ENCODE measurements at regions not wholly inside any gene's neighbourhood (a gene's known extent, or its start where the extent isn't known, plus 50 kb on each side); places are given as distances from the start of the nearest gene placed in this dataset.

DNA sequence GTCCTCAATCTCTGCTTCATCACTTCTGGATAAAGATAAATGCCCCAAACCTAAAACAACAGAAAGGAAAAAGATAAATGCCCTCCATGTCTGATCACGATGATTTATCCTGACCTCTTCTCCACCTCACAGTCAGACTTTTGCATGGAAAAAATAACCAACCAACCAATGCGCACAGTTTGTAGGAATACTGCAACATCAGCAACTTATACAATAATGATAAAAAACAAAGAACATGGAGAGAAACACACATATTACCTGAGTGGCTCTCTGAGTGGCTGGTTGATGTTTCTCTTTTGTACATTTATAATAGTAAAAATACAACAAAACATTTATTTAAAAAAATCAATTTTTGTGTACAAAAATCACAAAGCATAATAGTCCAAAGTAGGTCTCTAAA lies 93.0 kb upstream of the PUDP start:
- Histone ChIP-seq H3K36me3 (replicated peaks in 1 of 2; ENCODE audit: control extremely low read depth in 1 of 2, control insufficient read depth in 1 of 2, extremely low read depth in 1 of 2, insufficient read depth in 2 of 2, low read length in 1 of 2) (no peaks in the 10 kb centered on the region), H3K79me2 (ENCODE audit: control insufficient read depth, insufficient read depth, low read length) (no peaks in the 10 kb centered on the region), H3K9me3 (ENCODE audit: control extremely low read depth in 1 of 3, control insufficient read depth in 2 of 3, insufficient read depth in 1 of 3, low read length in 2 of 3) (no peaks in the 10 kb centered on the region), H3K4me1 (ENCODE audit: control insufficient read depth in 2 of 2, insufficient read depth in 2 of 2, low read length in 2 of 2) (peaks cover 0 to 3% of the 10 kb centered on the region in 2 donors), H3K9ac (ENCODE audit: low read length) (no peak overlapping the region), H3K27ac (ENCODE audit: low read length in 2 of 2) (no peak overlapping the region), H3K4me2 (replicated peaks; ENCODE audit: low read depth, low read length, poor library complexity, severe bottlenecking) (no peak overlapping the region), H3K4me3 (ENCODE audit: control extremely low read depth in 1 of 5, extremely low read depth in 1 of 5, insufficient read depth in 1 of 5, low read depth in 2 of 5, low read length in 4 of 5) (no peak overlapping the region), H2AFZ (ENCODE audit: insufficient read depth, low read depth, low read length, poor library complexity, severe bottlenecking) (no peak overlapping the region), H3K27me3 (replicated peaks in 1 of 4; ENCODE audit: control extremely low read depth in 1 of 4, control insufficient read depth in 3 of 4, insufficient read depth in 4 of 4, low read length in 3 of 4) (no peaks in the 10 kb centered on the region), H4K20me1 (ENCODE audit: control insufficient read depth, insufficient read depth, low read length, poor library complexity, severe bottlenecking) (no peaks in the 10 kb centered on the region)
- Mint-ChIP-seq H3K27me3 (no peaks in the 10 kb centered on the region), H3K4me3 (no peak overlapping the region), H3K27ac (no peak overlapping the region), H3K9me3 (ENCODE audit: insufficient read depth) (no peaks in the 10 kb centered on the region), H3K4me1 (peaks cover 8% of the 10 kb centered on the region)
- POLR2A ChIA-PET, result no interaction called here
- TF ChIP-seq, protein P1, sequence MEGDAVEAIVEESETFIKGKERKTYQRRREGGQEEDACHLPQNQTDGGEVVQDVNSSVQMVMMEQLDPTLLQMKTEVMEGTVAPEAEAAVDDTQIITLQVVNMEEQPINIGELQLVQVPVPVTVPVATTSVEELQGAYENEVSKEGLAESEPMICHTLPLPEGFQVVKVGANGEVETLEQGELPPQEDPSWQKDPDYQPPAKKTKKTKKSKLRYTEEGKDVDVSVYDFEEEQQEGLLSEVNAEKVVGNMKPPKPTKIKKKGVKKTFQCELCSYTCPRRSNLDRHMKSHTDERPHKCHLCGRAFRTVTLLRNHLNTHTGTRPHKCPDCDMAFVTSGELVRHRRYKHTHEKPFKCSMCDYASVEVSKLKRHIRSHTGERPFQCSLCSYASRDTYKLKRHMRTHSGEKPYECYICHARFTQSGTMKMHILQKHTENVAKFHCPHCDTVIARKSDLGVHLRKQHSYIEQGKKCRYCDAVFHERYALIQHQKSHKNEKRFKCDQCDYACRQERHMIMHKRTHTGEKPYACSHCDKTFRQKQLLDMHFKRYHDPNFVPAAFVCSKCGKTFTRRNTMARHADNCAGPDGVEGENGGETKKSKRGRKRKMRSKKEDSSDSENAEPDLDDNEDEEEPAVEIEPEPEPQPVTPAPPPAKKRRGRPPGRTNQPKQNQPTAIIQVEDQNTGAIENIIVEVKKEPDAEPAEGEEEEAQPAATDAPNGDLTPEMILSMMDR (IDR thresholded peaks at IDR 0.05), result no peak
- TF ChIP-seq EZH2 (IDR thresholded peaks at IDR 0.05; ENCODE audit: borderline replicate concordance, insufficient read depth, low read depth, low read length, poor library complexity, severe bottlenecking), result no peak
- CTCF ChIA-PET, result no interaction called here
- ATAC-seq (ENCODE audit: low read depth), result no peak
- no CpG with 5 or more reads among the region's 2 CpGs for WGBS (ENCODE audit: insufficient coverage)
- intact Hi-C loops (cut with micrococcal nuclease), result no loop called here
- DNase-seq, result no peak

DNA sequence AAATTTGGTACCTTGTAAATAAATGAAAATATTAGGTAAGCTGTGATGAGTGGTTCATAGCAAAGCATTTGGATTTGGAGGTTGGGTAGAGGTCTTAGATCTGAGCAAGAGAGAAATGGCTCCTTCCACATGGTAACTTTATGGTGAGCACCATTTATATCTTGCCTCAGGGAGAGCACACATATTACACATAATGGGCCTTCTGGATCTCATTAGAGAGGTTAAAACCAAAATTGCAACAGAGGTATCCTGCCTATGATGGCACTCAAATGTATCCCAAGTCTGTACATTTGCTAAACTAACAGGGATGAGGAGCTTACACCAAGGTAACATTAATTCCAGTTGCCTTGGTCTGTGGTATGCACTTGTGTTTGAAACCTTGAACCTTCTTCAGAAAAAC lies 87.1 kb upstream of the PUDP start:
- Histone ChIP-seq H3K36me3 (replicated peaks in 1 of 2; ENCODE audit: control extremely low read depth in 1 of 2, control insufficient read depth in 1 of 2, extremely low read depth in 1 of 2, insufficient read depth in 2 of 2, low read length in 1 of 2) (no peaks in the 10 kb centered on the region), H3K4me1 (ENCODE audit: control insufficient read depth in 2 of 2, insufficient read depth in 2 of 2, low read length in 2 of 2) (peaks cover 0 to 8% of the 10 kb centered on the region in 2 donors), H3K27ac (ENCODE audit: low read length in 2 of 2) (no peak overlapping the region), H3K4me2 (replicated peaks; ENCODE audit: low read depth, low read length, poor library complexity, severe bottlenecking) (no peak overlapping the region), H3K79me2 (ENCODE audit: control insufficient read depth, insufficient read depth, low read length) (no peaks in the 10 kb centered on the region), H3K4me3 (ENCODE audit: control extremely low read depth in 1 of 5, extremely low read depth in 1 of 5, insufficient read depth in 1 of 5, low read depth in 2 of 5, low read length in 4 of 5) (no peak overlapping the region), H3K9me3 (ENCODE audit: control extremely low read depth in 1 of 3, control insufficient read depth in 2 of 3, insufficient read depth in 1 of 3, low read length in 2 of 3) (no peaks in the 10 kb centered on the region), H2AFZ (ENCODE audit: insufficient read depth, low read depth, low read length, poor library complexity, severe bottlenecking) (no peak overlapping the region), H3K9ac (ENCODE audit: low read length) (no peak overlapping the region), H4K20me1 (ENCODE audit: control insufficient read depth, insufficient read depth, low read length, poor library complexity, severe bottlenecking) (no peaks in the 10 kb centered on the region), H3K27me3 (replicated peaks in 1 of 4; ENCODE audit: control extremely low read depth in 1 of 4, control insufficient read depth in 3 of 4, insufficient read depth in 4 of 4, low read length in 3 of 4) (no peaks in the 10 kb centered on the region)
- Mint-ChIP-seq H3K27ac (no peak overlapping the region), H3K27me3 (no peaks in the 10 kb centered on the region), H3K4me1 (peaks cover 17% of the 10 kb centered on the region), H3K4me3 (no peak overlapping the region), H3K9me3 (ENCODE audit: insufficient read depth) (no peaks in the 10 kb centered on the region)
- DNase-seq (no peak), ATAC-seq (ENCODE audit: low read depth) (no peak)
- intact Hi-C loops (cut with micrococcal nuclease), result no loop called here
- POLR2A ChIA-PET, result no interaction called here
- CTCF ChIA-PET, result no interaction called here
- TF ChIP-seq EZH2 (IDR thresholded peaks at IDR 0.05; ENCODE audit: borderline replicate concordance, insufficient read depth, low read depth, low read length, poor library complexity, severe bottlenecking), result no peak
- TF ChIP-seq, protein P1 (IDR thresholded peaks at IDR 0.05), result no peak

Measured in B cell (primary cell).